ENCODE measurements at regions not wholly inside any gene's neighbourhood (a gene's known extent, or its start where the extent isn't known, plus 50 kb on each side); places are given as distances from the start of the nearest gene placed in this dataset.

DNA sequence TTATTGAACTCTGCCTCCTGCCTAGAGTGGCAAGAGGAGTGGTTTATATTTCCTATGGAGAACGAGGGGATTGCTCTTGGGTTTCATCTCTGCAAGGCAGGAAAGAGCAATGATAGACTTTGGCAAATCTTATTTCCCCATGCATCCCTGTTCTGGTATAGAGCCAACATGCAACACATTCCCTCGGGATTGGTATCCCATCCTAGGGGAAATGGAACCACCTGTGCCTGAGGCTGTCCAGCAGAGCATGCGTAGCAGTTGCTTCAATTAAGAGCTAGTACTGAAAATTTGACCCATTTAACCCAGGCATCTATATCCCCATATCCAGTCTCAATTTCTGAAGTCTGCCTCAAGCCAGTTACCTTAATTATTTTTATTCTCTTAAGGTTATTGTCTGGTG lies 205.3 kb downstream of the KCNS3 start:
- ATAC-seq: no peak
- Mint-ChIP-seq H3K36me3 (ENCODE audit: low read depth) (no peaks in the 10 kb centered on the region), H3K4me3 (no peak overlapping the region), H3K27ac (no peak overlapping the region), H3K4me1 (no peaks in the 10 kb centered on the region), H3K27me3 (no peaks in the 10 kb centered on the region)
- DNase-seq: no peak
- no peaks in the 10 kb centered on the region for H3K9me3 ChIP-seq (ENCODE audit: control insufficient read depth, low read length, poor library complexity, severe bottlenecking)

DNA sequence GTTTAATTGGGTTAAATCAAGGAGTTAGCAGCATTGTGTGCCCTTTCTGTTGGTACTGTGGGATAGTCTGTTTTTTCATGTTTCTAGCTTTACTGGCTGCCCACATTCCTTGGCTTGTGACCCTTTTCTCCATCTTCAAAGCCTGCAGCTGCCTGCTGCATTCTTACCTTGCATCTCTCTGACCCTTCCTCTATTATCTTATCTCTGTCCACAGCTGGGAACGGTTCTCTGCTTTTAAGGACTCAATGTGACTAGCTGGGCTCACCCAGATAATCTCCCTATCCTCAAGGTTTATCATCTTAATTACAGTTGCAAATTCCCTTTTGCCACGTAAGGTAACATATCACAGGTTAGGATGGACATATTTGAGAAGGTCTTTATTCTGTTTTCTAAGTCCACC lies 199.7 kb downstream of the KCNS3 start:
- H3K9me3 ChIP-seq (ENCODE audit: control insufficient read depth, low read length, poor library complexity, severe bottlenecking): no peaks in the 10 kb centered on the region
- Mint-ChIP-seq H3K27me3 (peaks cover 5% of the 10 kb centered on the region), H3K4me3 (no peak overlapping the region), H3K27ac (no peak overlapping the region), H3K36me3 (ENCODE audit: low read depth) (no peaks in the 10 kb centered on the region), H3K4me1 (no peaks in the 10 kb centered on the region)
- ATAC-seq (no peak), DNase-seq (no peak)

DNA sequence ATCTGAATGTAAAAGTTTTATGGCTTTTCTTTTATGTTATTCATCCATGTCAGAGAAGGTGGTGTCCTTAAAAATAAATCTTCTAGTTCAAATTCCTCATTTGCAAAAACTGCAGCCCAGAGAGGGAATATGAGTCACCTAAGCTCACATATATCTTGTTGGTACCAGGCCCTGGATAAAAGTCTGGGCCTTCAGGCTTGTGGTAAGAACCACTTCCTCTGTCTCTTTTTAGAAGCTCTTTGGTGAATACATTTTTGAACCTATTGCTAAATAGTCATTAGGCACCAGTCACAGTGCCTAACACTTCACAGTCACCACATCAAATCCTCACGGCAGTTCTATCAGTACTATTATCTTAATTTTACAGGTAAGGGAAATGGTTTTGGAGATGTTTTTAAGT lies 199.2 kb downstream of the KCNS3 start:
- H3K9me3 ChIP-seq (ENCODE audit: control insufficient read depth, low read length, poor library complexity, severe bottlenecking): no peaks in the 10 kb centered on the region
- peaks cover 5% of the 10 kb centered on the region for H3K27me3 Mint-ChIP-seq
- no peak overlapping the region for H3K27ac Mint-ChIP-seq
- DNase-seq (no peak), ATAC-seq (no peak)
- no peak overlapping the region for H3K4me3 Mint-ChIP-seq
- H3K36me3 Mint-ChIP-seq (ENCODE audit: low read depth): no peaks in the 10 kb centered on the region
- no peaks in the 10 kb centered on the region for H3K4me1 Mint-ChIP-seq

DNA sequence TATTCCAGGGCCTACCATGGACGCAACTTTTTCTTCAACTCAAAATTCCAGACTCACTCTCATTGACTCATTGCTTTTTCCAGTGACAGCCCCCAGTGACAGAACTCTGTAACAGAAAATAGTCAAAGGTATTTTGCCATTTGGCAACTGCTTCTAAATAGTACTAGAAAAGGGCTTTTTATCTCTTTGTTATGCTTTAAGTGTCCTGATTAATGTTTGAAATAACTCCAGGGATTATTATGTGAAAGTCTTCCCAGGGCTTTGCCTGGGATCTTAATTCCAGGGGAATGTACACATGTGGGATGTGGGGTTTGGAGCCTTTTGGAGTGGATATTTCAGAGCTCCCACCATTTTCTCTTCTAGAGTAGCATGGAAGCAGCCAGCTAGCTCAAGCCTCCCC lies 198.8 kb downstream of the KCNS3 start:
- ATAC-seq: no peak
- Mint-ChIP-seq H3K4me1 (no peaks in the 10 kb centered on the region), H3K27ac (no peak overlapping the region), H3K36me3 (ENCODE audit: low read depth) (no peaks in the 10 kb centered on the region), H3K27me3 (peaks cover 5% of the 10 kb centered on the region), H3K4me3 (no peak overlapping the region)
- no peak for DNase-seq
- no peaks in the 10 kb centered on the region for H3K9me3 ChIP-seq (ENCODE audit: control insufficient read depth, low read length, poor library complexity, severe bottlenecking)

DNA sequence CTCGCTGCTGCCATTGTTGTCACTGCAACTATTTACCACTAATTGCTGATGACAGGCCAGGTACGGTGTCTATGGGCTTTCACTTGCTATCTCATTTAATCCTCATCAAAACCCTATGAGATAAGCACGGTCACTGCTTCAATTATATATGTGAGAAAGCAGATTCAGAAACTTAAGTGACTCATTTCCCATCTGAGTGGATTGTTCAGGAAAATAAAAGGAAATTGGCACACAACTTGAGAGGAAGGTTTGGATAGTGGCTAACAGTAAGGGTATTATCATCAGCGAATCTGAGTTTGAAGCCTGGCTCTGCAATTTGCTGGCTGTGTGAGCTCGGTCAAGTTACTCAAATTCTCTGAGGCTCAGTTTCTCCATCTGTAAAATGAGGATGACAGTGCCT lies 196.0 kb downstream of the KCNS3 start:
- no peak for ATAC-seq
- H3K36me3 Mint-ChIP-seq (ENCODE audit: low read depth): no peaks in the 10 kb centered on the region
- no peaks in the 10 kb centered on the region for H3K9me3 ChIP-seq (ENCODE audit: control insufficient read depth, low read length, poor library complexity, severe bottlenecking)
- peaks cover 5% of the 10 kb centered on the region for H3K27me3 Mint-ChIP-seq
- no peak overlapping the region for H3K27ac Mint-ChIP-seq
- H3K4me1 Mint-ChIP-seq: no peaks in the 10 kb centered on the region
- no peak for DNase-seq
- H3K4me3 Mint-ChIP-seq: no peak overlapping the region

DNA sequence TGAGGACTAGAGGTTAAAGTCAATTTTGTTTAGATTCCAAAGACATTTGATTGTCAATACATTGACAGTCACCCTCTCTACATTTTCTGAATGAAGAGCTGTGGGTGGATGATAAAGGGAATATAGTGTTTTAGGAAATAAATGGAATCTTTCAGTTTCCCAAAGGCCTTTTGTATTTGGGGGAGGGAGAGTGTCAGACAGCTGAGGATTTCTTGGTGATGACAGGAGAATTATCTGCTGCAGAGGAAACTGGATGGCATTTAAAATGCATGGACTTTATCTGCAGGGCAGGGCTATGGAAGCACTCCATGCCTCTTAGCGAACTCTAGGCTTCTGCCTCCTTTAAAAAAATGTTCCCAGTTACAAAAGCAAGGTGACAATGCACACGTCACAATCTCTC lies 195.1 kb downstream of the KCNS3 start:
- no peak for DNase-seq
- Mint-ChIP-seq H3K4me3 (no peak overlapping the region), H3K27ac (no peak overlapping the region), H3K4me1 (no peaks in the 10 kb centered on the region), H3K36me3 (ENCODE audit: low read depth) (no peaks in the 10 kb centered on the region), H3K27me3 (peaks cover 4% of the 10 kb centered on the region)
- ATAC-seq: no peak
- no peaks in the 10 kb centered on the region for H3K9me3 ChIP-seq (ENCODE audit: control insufficient read depth, low read length, poor library complexity, severe bottlenecking)

DNA sequence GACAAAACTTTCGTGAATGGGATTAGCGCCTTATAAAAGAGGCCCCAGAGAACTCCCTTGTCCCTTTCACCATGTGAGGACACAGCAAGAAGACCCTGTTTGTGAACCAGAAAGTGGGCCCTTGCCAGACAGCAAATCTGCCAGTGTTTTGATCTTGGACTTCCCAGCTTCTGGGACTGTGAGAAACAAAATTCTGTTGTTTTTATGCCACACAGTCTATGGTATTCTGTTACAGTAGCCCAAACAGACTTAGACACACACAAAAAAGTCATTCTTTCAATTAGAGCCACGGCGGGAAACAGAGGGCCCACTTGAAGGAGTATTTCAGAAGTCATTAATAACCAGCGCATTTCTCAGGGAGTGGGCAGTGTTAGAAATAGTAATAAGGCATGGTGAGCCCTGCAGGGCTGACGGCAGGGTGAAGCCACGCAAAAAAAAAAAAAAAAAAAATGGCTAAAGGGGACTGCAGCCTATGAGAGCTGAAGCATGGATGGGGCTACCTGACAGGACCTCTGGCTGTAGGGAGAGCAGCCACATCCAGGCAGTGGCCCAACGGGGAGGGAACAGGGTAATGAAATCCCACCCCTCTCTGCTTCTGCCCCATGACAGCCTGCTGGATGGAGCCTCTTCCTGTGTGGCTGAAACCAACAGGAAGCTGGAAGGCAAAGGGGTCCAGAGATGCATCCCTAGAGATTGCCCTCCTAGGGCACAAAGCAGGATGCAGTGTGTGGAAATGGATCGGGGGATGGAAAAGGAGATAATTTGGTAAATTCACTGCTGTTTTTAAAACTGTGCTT lies 189.3 kb downstream of the KCNS3 start:
- Mint-ChIP-seq H3K36me3 (ENCODE audit: low read depth) (no peaks in the 10 kb centered on the region), H3K4me3 (no peak overlapping the region), H3K27me3 (no peaks in the 10 kb centered on the region), H3K4me1 (no peaks in the 10 kb centered on the region), H3K27ac (no peak overlapping the region)
- H3K9me3 ChIP-seq (ENCODE audit: control insufficient read depth, low read length, poor library complexity, severe bottlenecking): no peaks in the 10 kb centered on the region
- DNase-seq (no peak), ATAC-seq (no peak)

DNA sequence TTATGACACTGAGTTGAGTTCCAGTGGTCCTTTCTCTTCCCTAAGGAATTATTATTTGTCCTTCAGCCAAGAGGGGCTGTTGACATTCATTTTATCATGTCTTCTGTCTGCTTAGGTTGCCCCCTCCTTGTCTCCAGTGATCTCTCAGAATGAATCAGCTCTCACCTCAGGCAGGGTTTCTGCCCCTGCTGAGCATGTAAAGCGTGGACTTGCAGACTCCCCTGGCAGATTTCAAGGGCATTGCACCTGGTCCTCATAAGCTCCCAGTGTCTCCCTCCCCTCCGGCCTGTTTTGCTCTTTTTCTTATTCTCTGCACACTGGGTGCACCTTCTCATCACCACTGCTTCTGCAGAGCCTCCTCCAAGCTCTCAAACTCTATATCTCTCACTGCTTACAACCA lies 188.4 kb downstream of the KCNS3 start:
- no peaks in the 10 kb centered on the region for H3K4me1 Mint-ChIP-seq
- no peak overlapping the region for H3K27ac Mint-ChIP-seq
- no peaks in the 10 kb centered on the region for H3K27me3 Mint-ChIP-seq
- DNase-seq (no peak), ATAC-seq (no peak)
- no peak overlapping the region for H3K4me3 Mint-ChIP-seq
- no peaks in the 10 kb centered on the region for H3K9me3 ChIP-seq (ENCODE audit: control insufficient read depth, low read length, poor library complexity, severe bottlenecking)
- no peaks in the 10 kb centered on the region for H3K36me3 Mint-ChIP-seq (ENCODE audit: low read depth)

DNA sequence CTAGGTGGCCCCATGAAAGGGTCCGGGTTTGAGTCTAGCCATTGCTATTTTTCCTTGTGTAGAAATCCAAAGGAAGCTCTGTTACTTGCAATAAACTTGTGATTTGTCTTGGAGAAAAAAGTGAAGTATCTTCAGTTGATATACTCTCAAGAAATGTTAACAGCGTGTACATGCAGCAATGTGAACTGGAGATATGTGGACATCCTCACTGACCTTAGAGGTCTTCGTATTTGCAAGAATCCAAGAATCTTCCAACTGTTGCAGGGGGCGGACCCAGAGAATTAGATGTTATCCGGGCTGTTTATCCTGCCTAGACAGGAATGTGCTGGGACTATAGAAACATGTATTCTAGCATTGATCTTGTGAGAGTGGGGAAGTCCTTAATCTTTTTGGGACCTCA lies 187.6 kb downstream of the KCNS3 start:
- H3K27ac Mint-ChIP-seq: no peak overlapping the region
- no peak overlapping the region for H3K4me3 Mint-ChIP-seq
- no peaks in the 10 kb centered on the region for H3K36me3 Mint-ChIP-seq (ENCODE audit: low read depth)
- H3K27me3 Mint-ChIP-seq: no peaks in the 10 kb centered on the region
- no peaks in the 10 kb centered on the region for H3K9me3 ChIP-seq (ENCODE audit: control insufficient read depth, low read length, poor library complexity, severe bottlenecking)
- DNase-seq: no peak
- H3K4me1 Mint-ChIP-seq: no peaks in the 10 kb centered on the region
- no peak for ATAC-seq

DNA sequence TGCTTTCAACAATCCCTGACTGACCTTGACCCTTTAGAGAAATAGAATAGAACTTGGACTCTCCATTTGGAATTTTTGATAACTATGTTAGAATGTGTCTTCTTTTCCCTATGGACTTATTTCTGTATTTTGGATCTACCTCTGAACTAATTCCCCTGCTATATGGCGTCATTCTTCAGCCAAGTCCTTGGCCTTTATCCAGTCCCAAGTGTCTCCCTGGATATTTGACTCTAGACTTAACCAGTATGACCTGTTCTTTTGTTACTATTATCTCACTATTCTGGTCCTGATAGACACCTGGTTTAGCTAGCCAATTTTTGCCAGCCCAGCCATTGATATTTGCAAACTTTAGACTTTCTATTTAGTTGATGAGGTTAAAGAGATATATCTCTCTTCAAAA lies 186.8 kb downstream of the KCNS3 start:
- ATAC-seq (no peak), DNase-seq (no peak)
- H3K9me3 ChIP-seq (ENCODE audit: control insufficient read depth, low read length, poor library complexity, severe bottlenecking): no peaks in the 10 kb centered on the region
- no peaks in the 10 kb centered on the region for H3K36me3 Mint-ChIP-seq (ENCODE audit: low read depth)
- no peak overlapping the region for H3K27ac Mint-ChIP-seq
- H3K4me1 Mint-ChIP-seq: no peaks in the 10 kb centered on the region
- H3K4me3 Mint-ChIP-seq: no peak overlapping the region
- no peaks in the 10 kb centered on the region for H3K27me3 Mint-ChIP-seq

DNA sequence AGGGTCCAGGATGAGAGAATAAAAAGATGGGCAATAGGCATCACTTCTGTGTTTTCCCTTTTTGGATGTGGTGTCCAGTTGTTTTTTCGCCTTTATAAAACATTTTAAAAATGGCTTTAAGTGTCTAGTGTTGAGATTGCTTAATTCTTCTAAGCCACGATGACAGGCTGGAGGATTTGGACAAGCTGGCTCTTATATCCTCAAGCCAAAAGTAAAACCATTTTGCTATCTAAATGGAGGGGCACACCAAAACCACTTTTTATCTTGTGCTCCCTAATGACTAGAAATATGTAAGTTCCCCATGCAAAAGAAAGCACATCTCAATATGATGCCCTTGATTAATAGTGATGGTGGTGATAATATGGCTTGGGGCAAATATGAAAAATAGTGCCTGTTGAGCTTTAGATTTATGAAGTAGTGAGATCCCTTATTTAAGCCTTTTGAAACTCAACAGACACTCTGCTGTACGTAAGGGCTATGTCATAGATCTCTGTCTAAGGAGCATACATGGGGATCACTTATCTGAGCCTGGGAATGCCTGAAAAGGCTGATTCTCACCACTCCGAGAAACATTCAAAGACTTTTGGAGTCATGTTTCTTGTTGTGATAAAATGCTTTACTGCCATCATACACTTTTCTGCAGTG lies 185.5 kb downstream of the KCNS3 start:
- no peak overlapping the region for H3K4me3 Mint-ChIP-seq
- no peaks in the 10 kb centered on the region for H3K27me3 Mint-ChIP-seq
- no peak for ATAC-seq
- H3K4me1 Mint-ChIP-seq: no peaks in the 10 kb centered on the region
- no peak overlapping the region for H3K27ac Mint-ChIP-seq
- no peaks in the 10 kb centered on the region for H3K9me3 ChIP-seq (ENCODE audit: control insufficient read depth, low read length, poor library complexity, severe bottlenecking)
- no peaks in the 10 kb centered on the region for H3K36me3 Mint-ChIP-seq (ENCODE audit: low read depth)
- no peak for DNase-seq

DNA sequence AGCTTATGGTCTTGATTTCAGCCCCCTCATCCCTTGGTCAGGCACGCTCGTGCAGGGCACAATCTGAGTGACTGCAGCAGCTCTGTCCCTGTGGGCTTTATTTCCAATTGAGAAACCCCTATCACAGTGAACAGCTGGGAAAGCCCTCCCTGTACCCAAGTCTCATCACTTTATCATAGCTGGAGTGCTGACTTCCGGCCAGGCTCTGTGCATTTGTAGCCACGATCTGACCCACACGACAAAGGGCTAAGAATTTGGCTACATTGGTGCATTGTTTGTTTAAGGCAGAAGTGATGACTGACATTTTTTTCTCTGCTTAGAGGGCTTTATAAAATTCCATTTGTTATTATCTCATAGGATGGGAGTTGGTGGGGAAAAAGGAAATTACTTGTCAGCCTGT lies 184.4 kb downstream of the KCNS3 start:
- no peaks in the 10 kb centered on the region for H3K9me3 ChIP-seq (ENCODE audit: control insufficient read depth, low read length, poor library complexity, severe bottlenecking)
- Mint-ChIP-seq H3K27ac (no peak overlapping the region), H3K4me1 (no peaks in the 10 kb centered on the region), H3K27me3 (no peaks in the 10 kb centered on the region), H3K4me3 (no peak overlapping the region), H3K36me3 (ENCODE audit: low read depth) (no peaks in the 10 kb centered on the region)
- DNase-seq: no peak
- ATAC-seq: no peak

DNA sequence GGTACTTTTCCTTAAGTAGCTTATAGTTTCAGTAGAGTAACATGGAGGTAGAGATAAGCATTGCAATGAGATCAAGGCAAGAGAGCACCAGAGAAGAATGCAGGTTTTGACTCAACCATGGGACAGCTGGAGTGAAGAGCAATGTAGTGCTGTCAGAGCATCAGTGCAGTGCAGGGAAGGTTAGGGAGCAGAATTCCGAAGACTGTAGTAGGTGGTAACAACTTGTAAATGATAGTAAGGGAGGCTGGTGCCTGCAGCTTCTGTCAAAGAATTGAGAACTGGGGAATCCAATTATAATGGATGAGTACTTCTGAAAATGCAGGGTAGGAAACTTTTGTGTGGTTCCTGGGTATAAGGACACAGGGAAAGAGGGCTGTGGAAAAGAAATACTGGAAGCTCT lies 183.2 kb downstream of the KCNS3 start:
- ATAC-seq (no peak), DNase-seq (no peak)
- no peaks in the 10 kb centered on the region for H3K27me3 Mint-ChIP-seq
- no peak overlapping the region for H3K4me3 Mint-ChIP-seq
- no peaks in the 10 kb centered on the region for H3K4me1 Mint-ChIP-seq
- H3K36me3 Mint-ChIP-seq (ENCODE audit: low read depth): no peaks in the 10 kb centered on the region
- no peak overlapping the region for H3K27ac Mint-ChIP-seq
- no peaks in the 10 kb centered on the region for H3K9me3 ChIP-seq (ENCODE audit: control insufficient read depth, low read length, poor library complexity, severe bottlenecking)

DNA sequence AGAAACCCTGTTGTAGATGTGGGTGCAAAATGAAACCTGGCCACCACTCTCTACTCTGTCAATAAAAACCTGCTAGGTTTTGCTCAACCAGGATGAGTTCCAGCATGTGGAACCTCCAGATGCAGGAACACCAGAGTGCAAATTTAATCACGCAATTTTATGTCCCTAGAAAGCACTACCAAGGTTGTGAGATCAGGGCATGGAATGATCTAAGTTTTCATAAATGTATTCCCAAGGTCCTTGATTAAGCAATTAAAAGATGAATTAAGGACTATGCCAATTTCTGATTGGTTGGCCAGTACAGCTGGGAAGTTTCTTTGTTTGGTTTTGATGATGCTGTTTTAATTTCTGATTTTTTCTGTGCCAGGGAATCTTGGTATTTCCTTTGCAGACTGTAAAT lies 179.2 kb downstream of the KCNS3 start:
- no peaks in the 10 kb centered on the region for H3K4me1 Mint-ChIP-seq
- no peak overlapping the region for H3K4me3 Mint-ChIP-seq
- ATAC-seq (no peak), DNase-seq (no peak)
- no peaks in the 10 kb centered on the region for H3K36me3 Mint-ChIP-seq (ENCODE audit: low read depth)
- no peaks in the 10 kb centered on the region for H3K27me3 Mint-ChIP-seq
- no peak overlapping the region for H3K27ac Mint-ChIP-seq
- H3K9me3 ChIP-seq (ENCODE audit: control insufficient read depth, low read length, poor library complexity, severe bottlenecking): no peaks in the 10 kb centered on the region

Measured in T-helper 17 cell (primary cell).